Natural killer cell (primary cell): ENCODE measurements at regions not wholly inside any gene's neighbourhood (a gene's known extent, or its start where the extent isn't known, plus 50 kb on each side); places are given as distances from the start of the nearest gene placed in this dataset.

Experiments
- ATAC-seq, 3 donors: fragments of 150-1000 bp in 2 of 3; fragments of 200-7000 bp in 1 of 3; cut with Tn5 transposase; 1 replicate in 1 of 3; 2 replicates in 2 of 3; pipeline ENCODE4 v1.10.0; 2021; ENCODE audit warnings: mild to moderate bottlenecking in 2 of 3, moderate library complexity in 2 of 3
- DNase-seq, 2 donors: peaks; one replicate each; pipeline versions ENCODE4 v3.0.0 to v3.0.0-alpha.2; 2013 to 2021; ENCODE audit warnings: mixed read lengths in 1 of 2
- H3K27ac ChIP-seq: one replicate; pipeline ENCODE4 v1.5.1; 2013; ENCODE audit warnings: mild to moderate bottlenecking, low read length
- H3K27me3 ChIP-seq: one replicate; pipeline ENCODE4 v1.6.1; 2013; ENCODE audit warnings: low read length; ENCODE audit not compliant: control insufficient read depth, insufficient read depth
- H3K36me3 ChIP-seq: one replicate; pipeline ENCODE4 v1.6.1; 2013; ENCODE audit warnings: low read length; ENCODE audit not compliant: control insufficient read depth, insufficient read depth
- H3K4me1 ChIP-seq: one replicate; pipeline ENCODE4 v1.6.1; 2013; ENCODE audit warnings: low read length; ENCODE audit not compliant: control insufficient read depth, insufficient read depth
- H3K4me3 ChIP-seq: one replicate; pipeline ENCODE4 v1.5.1; 2013; ENCODE audit warnings: low read length
- H3K9me3 ChIP-seq: one replicate; pipeline ENCODE4 v1.6.1; 2013; ENCODE audit warnings: low read length; ENCODE audit not compliant: control insufficient read depth, insufficient read depth
- H3K27ac Mint-ChIP-seq, 2 donors: one replicate each; pipeline ENCODE4 v1.8.0; 2022; ENCODE audit warnings: mild to moderate bottlenecking in 2 of 2, mixed read lengths in 2 of 2, moderate library complexity in 1 of 2
- H3K27me3 Mint-ChIP-seq, 2 donors: one replicate each; pipeline ENCODE4 v1.8.0; 2022; ENCODE audit warnings: low read depth in 2 of 2, mixed read lengths in 2 of 2
- H3K36me3 Mint-ChIP-seq: one replicate; pipeline ENCODE4 v1.8.0; 2022; ENCODE audit warnings: mixed read lengths
- H3K4me1 Mint-ChIP-seq, 2 donors: one replicate each; pipeline ENCODE4 v1.8.0; 2022; ENCODE audit warnings: mixed read lengths in 2 of 2
- H3K4me3 Mint-ChIP-seq: one replicate; pipeline ENCODE4 v1.8.0; 2022; ENCODE audit warnings: mild to moderate bottlenecking, moderate library complexity, mixed read lengths
- H3K9me3 Mint-ChIP-seq, 2 donors: one replicate each; pipeline ENCODE4 v1.8.0; 2022; ENCODE audit warnings: mixed read lengths in 2 of 2
- CTCF ChIP-seq: fragments of 200-600 bp; IDR thresholded peaks from one replicate; pipeline ENCODE4 v1.8.0; 2022; ENCODE audit warnings: antibody characterized with exemption
- WGBS: methylation state at CpG from one replicate; pipeline ENCODE4 v1.1.7; 2013; ENCODE audit warnings: missing lambda C conversion rate; ENCODE audit not compliant: insufficient coverage; 5-methylcytosine and 5-hydroxymethylcytosine counted together
- intact Hi-C: fragments of 100-400 bp; cut with micrococcal nuclease; formaldehyde crosslinking; loops from one replicate; pipeline ENCODE4 v1.14.2; 2022

GRCh38 chr4:110270492-110271197 is 72.2 kb upstream of the ELOVL6 start:
- no peak overlapping the region for H3K27ac Mint-ChIP-seq
- no peak overlapping the region for H3K4me3 ChIP-seq
- no peaks in the 10 kb centered on the region for H3K9me3 ChIP-seq
- 78% methylated on average over 2 of the region's 3 CpGs for WGBS
- no peak for TF ChIP-seq CTCF
- ATAC-seq (no peak), DNase-seq (no peak)
- peaks cover 0 to 10% of the 10 kb centered on the region in 2 donors for H3K27me3 Mint-ChIP-seq
- no peaks in the 10 kb centered on the region for H3K4me1 ChIP-seq
- H3K36me3 ChIP-seq, result no peaks in the 10 kb centered on the region
- H3K27me3 ChIP-seq, result no peaks in the 10 kb centered on the region
- no peak overlapping the region for H3K4me3 Mint-ChIP-seq
- H3K27ac ChIP-seq, result no peak overlapping the region
- intact Hi-C loops, result no loop called here
- H3K36me3 Mint-ChIP-seq, result no peaks in the 10 kb centered on the region
- H3K4me1 Mint-ChIP-seq, result no peaks in the 10 kb centered on the region
- no peaks in the 10 kb centered on the region for H3K9me3 Mint-ChIP-seq

- peaks cover 0 to 5% of the 10 kb centered on the region in 2 donors for H3K27me3 Mint-ChIP-seq
- intact Hi-C loops, result no loop called here
- WGBS, result 88% methylated on average over 4 of the region's 5 CpGs
These were observed 70.4 kb upstream of the ELOVL6 start for GRCh38 chr4:110268790-110269189.

GRCh38 chr4:110268352-110268751 is 69.9 kb upstream of the ELOVL6 start:
- TF ChIP-seq CTCF, result no peak
- Histone ChIP-seq H3K4me3 (no peak overlapping the region), H3K4me1 (no peaks in the 10 kb centered on the region), H3K27me3 (no peaks in the 10 kb centered on the region), H3K36me3 (no peaks in the 10 kb centered on the region), H3K9me3 (no peaks in the 10 kb centered on the region), H3K27ac (no peak overlapping the region)
- H3K27ac Mint-ChIP-seq, result no peak overlapping the region
- H3K36me3 Mint-ChIP-seq, result no peaks in the 10 kb centered on the region
- DNase-seq (no peak), ATAC-seq (no peak)
- H3K4me3 Mint-ChIP-seq, result no peak overlapping the region
- no peaks in the 10 kb centered on the region for H3K4me1 Mint-ChIP-seq
- WGBS, result 100% methylated on average over 1 of the region's 2 CpGs
- H3K9me3 Mint-ChIP-seq, result peaks cover 0 to under 1% of the 10 kb centered on the region in 2 donors
- peaks cover 0 to 9% of the 10 kb centered on the region in 2 donors for H3K27me3 Mint-ChIP-seq
- intact Hi-C loops, result no loop called here

More at GRCh38 chr4:110268790-110269189, 70.4 kb upstream of the ELOVL6 start:
- ATAC-seq (no peak), DNase-seq (no peak)
- Histone ChIP-seq H3K9me3 (no peaks in the 10 kb centered on the region), H3K27me3 (no peaks in the 10 kb centered on the region), H3K36me3 (no peaks in the 10 kb centered on the region), H3K27ac (no peak overlapping the region), H3K4me1 (no peaks in the 10 kb centered on the region), H3K4me3 (no peak overlapping the region)
- Mint-ChIP-seq H3K36me3 (no peaks in the 10 kb centered on the region), H3K9me3 (no peaks in the 10 kb centered on the region), H3K4me3 (no peak overlapping the region), H3K27ac (no peak overlapping the region), H3K4me1 (no peaks in the 10 kb centered on the region)
- no peak for TF ChIP-seq CTCF

- Mint-ChIP-seq H3K4me1 (no peaks in the 10 kb centered on the region), H3K27ac (no peak overlapping the region), H3K36me3 (no peaks in the 10 kb centered on the region), H3K4me3 (no peak overlapping the region), H3K9me3 (peaks cover 0 to 2% of the 10 kb centered on the region in 2 donors), H3K27me3 (peaks cover 0 to 10% of the 10 kb centered on the region in 2 donors)
- ATAC-seq, result no peak
- no peaks in the 10 kb centered on the region for H3K4me1 ChIP-seq
- H3K4me3 ChIP-seq, result no peak overlapping the region
- no peaks in the 10 kb centered on the region for H3K9me3 ChIP-seq
- intact Hi-C loops, result no loop called here
- DNase-seq, result no peak
- no peak overlapping the region for H3K27ac ChIP-seq
- no peak for TF ChIP-seq CTCF
- no peaks in the 10 kb centered on the region for H3K27me3 ChIP-seq
- no peaks in the 10 kb centered on the region for H3K36me3 ChIP-seq
- 84% methylated on average over 1 of the region's 1 CpG for WGBS
These were observed 67.7 kb upstream of the ELOVL6 start for GRCh38 chr4:110266136-110266535.
